NCI-H524 treated with DMSO at 0.1 percent for 48 hours (cell line): ENCODE measurements at regions not wholly inside any gene's neighbourhood (a gene's known extent, or its start where the extent isn't known, plus 50 kb on each side); places are given as distances from the start of the nearest gene placed in this dataset.

ENCODE experiments used
- DNase-seq: peaks from one replicate; lab custom pipeline; 2025; lab: John Stamatoyannopoulos, UW

DNA sequence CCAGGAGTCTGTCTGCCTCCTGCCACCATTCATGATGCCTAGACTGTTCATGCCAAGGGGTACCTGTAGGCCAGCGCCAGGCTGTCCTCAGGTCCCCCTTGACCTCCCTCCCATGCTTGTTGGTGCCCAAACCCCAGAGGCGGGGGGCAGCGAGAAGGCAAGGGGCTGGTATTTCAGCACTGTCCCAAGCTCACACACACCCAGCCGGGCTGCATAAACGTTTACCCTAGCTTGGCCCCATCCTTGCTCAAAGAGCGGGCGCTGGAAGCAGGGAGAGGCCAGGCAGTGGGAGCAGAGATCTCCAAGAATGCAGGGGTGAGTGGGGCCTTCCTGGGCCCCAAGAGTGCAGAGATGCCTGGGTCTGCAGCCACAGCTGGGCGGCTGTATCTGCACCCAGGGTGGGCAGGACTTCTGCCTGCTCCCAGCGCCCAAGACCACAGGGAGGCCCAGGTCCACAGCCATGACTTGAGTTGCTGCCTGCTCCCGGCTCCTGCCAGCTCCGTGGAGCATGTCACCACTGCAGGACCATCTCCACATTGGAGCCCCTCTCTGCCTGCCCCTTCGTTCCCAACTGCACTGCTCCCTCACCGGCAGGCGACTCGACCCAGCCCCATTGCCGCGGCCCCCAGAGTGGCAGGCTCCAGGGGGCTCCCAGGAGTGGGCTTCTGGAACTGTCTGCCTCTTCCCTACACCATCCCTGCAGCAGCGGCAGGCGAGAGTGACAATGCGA, 616.6 kb downstream of the METTL4 start:
- DNase-seq, result no peak

DNA sequence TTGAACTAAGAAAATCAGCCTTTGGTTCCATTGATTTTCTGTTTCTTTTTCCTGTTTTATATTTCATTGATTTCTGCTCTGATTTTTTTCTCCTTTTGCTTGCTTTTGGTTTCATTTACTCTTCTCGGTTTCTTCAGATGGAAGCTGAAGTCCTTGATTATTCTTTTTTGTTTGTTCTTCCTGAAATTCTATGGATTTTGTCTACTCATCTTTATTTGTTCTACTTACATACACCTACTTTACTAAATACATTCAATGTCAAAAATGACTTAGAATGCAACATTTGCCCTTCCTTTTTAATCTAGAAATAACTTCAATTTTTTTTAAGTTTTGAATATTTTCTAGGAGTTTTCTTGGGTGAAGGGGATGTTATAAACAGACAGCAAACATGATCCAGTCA, 612.5 kb downstream of the METTL4 start:
- DNase-seq, result no peak

- no peak for DNase-seq
Measured at GRCh38 chr18:1965016-1965415, 606.3 kb downstream of the METTL4 start.

DNA sequence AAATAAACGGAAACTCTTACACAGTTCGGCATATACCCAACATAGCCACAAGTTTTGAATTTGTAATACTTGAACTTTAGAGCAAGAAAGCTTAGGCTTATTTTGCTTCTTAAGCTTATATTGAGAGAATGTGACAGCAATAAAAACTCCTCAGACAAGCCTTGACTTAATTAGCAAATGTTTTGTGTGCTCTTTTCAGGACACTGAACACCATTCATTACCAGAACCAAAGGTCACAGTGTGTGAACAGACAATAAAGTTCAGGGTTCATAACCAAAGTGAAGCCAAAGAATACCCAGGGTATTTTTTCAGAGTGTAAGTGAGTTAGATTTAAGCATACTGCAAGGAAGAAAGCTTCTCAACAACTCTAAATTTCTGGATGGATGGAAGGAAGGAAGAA, 605.8 kb downstream of the METTL4 start:
- DNase-seq, result no peak

- no peak for DNase-seq
Measured at GRCh38 chr18:1968801-1969498, 602.4 kb downstream of the METTL4 start.

DNA sequence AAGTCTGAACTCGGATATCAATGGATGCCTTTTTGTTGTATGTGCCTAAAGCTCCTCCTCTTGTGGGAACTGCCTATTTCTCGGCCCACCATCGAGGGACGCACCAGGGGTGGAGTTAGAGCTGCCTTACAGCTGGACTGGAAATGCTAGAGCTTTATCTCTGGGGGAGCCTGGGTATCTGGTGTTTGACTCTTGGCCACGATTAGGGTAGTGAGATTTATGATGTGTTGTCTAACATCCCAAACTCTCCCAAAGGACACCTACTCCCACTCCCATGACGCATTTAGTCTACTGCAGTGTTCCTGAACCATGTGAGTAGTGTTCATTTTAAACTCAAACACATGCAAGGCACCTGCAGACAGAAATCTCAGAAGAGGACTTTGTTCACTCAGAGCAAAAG, 594.8 kb downstream of the METTL4 start:
- DNase-seq, result no peak

- no peak for DNase-seq
Measured at GRCh38 chr18:1982056-1982455, 589.2 kb downstream of the METTL4 start.

DNA sequence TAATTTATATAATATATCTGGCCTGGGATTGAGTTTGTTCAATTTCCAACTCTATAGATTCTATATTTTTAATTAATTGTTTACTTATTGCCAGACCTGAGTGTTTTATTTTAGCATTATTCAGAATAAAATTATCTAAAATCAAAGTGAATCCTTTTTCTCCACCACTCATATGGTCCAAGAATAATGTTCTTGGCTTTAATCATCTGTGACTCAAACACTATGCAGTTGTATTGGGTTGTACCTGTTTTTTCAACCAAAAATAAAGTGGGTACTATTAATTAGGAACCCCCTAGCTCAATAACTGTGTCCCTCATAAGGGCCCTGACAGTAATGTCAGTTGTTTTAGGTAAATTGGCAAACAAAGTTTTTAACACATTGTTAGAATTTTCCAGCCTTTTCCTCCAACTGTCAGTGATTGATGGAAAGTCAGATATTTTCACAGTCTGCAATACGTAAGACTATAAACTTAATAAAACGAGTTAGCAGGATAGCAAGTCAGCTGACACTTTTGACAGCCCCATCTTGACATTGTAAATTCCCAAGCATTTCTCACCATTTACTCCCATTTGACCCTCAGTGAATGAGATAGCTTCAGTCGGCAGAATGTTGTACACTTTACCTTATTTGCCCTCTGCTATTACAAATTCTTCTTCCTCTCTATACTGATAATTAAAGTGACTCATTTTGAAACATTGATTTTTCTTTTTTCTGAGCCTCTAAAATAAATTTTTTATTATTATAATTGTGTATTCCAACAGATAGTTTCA, 587.4 kb downstream of the METTL4 start:
- DNase-seq, result no peak

DNA sequence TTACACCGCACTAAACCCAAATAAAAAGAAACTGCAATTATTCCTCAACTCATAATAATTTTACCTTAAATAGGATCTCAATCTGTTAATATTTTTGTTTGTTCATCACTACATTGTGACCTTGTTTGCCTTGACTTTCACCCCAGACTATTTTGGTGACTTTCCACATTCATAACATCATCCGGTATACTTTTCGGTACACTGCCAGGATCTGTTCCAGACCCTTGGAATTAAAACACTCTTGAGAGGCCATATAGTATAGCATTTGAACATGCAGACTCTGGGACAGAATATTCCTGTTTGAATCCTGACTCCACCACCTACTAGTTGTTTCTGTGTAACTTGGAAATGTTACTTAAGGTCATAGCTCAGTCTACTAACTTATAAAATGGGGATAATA, 577.4 kb downstream of the METTL4 start:
- DNase-seq, result no peak

GRCh38 chr18:1994471-1994870, 576.8 kb downstream of the METTL4 start:
- no peak for DNase-seq

DNA sequence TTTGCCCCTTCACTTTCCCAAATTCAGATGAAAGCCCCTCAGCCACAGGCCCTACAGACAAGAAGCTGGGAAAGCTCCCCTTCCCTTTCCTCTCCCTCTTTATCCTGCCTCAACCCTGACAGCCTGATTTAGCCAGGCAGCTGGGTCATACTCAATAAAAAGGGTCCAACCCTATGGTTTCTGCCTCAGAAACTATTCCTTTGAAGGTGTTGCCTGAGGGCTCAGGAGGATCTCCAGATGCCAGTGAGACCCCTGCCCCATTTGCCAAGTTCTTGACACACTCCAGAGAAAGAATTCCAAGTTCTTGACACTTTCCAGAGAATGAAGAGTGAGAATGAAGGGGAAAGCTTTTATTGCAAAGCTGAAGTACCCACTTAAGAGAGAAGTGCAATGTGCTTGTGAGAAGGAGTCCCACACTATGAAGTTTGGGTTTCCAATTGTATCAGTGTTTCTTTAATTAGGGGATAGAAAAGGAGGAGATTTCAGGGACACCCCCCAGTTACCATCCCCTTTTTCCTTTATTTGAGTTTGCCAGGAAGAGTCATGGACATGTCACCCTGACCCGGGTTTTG, 576.2 kb downstream of the METTL4 start:
- no peak for DNase-seq

- no peak for DNase-seq
Measured at GRCh38 chr18:1998121-1998520, 573.2 kb downstream of the METTL4 start.

GRCh38 chr18:1999387-1999786, 571.9 kb downstream of the METTL4 start:
- DNase-seq, result no peak

GRCh38 chr18:2002151-2002550, 569.2 kb downstream of the METTL4 start:
- no peak for DNase-seq

- no peak for DNase-seq
Measured at GRCh38 chr18:2002604-2003003, 568.7 kb downstream of the METTL4 start.

GRCh38 chr18:2009942-2010697, 561.2 kb downstream of the METTL4 start:
- no peak for DNase-seq

GRCh38 chr18:2027016-2027415, 544.3 kb downstream of the METTL4 start:
- no peak for DNase-seq

GRCh38 chr18:2027756-2028155, 543.5 kb downstream of the METTL4 start:
- DNase-seq, result no peak

GRCh38 chr18:2028986-2029385, 542.3 kb downstream of the METTL4 start:
- no peak for DNase-seq

DNA sequence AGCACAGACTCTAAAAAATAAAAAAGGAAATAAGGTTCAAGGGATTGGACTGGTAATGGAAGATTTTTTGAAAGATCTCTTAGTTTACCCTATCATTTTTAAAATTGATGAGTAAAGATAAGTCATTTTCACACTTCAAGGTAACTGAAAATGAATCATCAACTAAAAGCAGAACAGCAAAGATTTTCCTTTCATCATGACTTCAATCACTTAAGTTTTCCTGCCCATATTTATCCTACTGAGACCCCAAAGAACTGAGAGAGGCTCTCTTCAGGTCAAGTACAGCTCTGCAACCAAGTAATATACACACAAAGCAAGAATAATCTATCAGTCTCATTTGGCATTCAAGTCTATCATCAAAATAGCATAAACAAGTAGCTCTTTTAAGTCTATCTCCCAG, 540.7 kb downstream of the METTL4 start:
- DNase-seq, result no peak

DNA sequence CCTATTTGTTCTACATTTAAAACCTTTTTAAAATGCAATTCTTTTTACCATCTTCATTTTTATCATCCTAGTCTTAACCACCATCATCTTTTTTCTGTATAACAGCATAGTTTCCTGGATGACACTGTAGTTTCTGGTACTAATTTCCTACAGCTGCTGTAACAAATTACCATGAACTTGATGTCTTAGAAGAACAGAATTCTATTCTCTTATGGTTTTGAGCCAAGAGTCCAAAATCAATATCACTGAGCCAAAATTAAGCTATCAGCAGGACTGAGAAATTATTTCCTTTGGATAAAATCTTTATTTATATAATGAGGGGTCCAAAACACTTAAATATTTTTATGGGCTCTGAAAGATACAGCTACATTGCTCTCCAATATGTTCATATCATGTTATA, 539.3 kb downstream of the METTL4 start:
- DNase-seq, result no peak

GRCh38 chr18:2035056-2035455, 536.2 kb downstream of the METTL4 start:
- DNase-seq, result no peak
